Body of pancreas (tissue), 4 donors: ENCODE measurements at regions not wholly inside any gene's neighbourhood (a gene's known extent, or its start where the extent isn't known, plus 50 kb on each side); places are given as distances from the start of the nearest gene placed in this dataset.
"Not testable (repeated sequence)": the region's sequence is repeated elsewhere in the genome, so short reads cannot be mapped to it uniquely, and the experiment has no call there.

Source experiments
- ATAC-seq: fragments of 150-250 bp; one replicate; pipeline ENCODE4 v1.9.1; 2016
- DNase-seq, 4 donors: peaks; one replicate each; pipeline ENCODE4 v3.0.0-alpha.2; 2019
- H3K27ac ChIP-seq, 4 donors: fragments of 200-600 bp; sonication (generic); 1 replicate in 3 of 4; 2 replicates in 1 of 4; pipeline versions ENCODE4 v1.5.1 to v1.6.1; 2016 to 2019; ENCODE audit warnings: mild to moderate bottlenecking in 1 of 4, mixed read lengths in 1 of 4, moderate library complexity in 1 of 4
- H3K27me3 ChIP-seq, 2 donors: fragments of 200-600 bp; sonication (generic); one replicate each; pipeline ENCODE4 v1.6.0; 2016; ENCODE audit warnings: mild to moderate bottlenecking in 1 of 2
- H3K36me3 ChIP-seq, 2 donors: fragments of 200-600 bp; sonication (generic); replicated peaks in 1 of 2; 2 replicates each; pipeline ENCODE4 v1.5.1; 2016; ENCODE audit warnings: low read depth in 2 of 2; ENCODE audit not compliant: insufficient read depth in 1 of 2
- H3K4me1 ChIP-seq: fragments of 200-600 bp; sonication (generic); one replicate; pipeline ENCODE4 v1.6.0; 2016
- H3K4me3 ChIP-seq, 2 donors: fragments of 200-600 bp; sonication (generic); 1 replicate in 1 of 2; 2 replicates in 1 of 2; pipeline ENCODE4 v1.5.1; 2016 to 2019
- H3K9me3 ChIP-seq, 3 donors: fragments of 200-600 bp; sonication (generic); 1 replicate in 2 of 3; 2 replicates in 1 of 3; pipeline ENCODE4 v1.5.1; 2016
- POLR2A ChIP-seq, 3 donors: fragments of 450-650 bp; IDR thresholded peaks; one replicate each; pipeline ENCODE4 v1.6.1; 2016; ENCODE audit warnings: antibody characterized with exemption in 3 of 3, mild to moderate bottlenecking in 2 of 3
- WGBS, 2 donors: methylation state at CpG; one replicate each; pipeline ENCODE4 v1.1.5; 2017; 5-methylcytosine and 5-hydroxymethylcytosine counted together
- intact Hi-C: fragments of 100-400 bp; cut with DNase I; formaldehyde crosslinking; loops from one replicate; pipeline ENCODE4 v1.15.1; 2023
- TF ChIP-seq, protein P1 (sequence below), 7 experiments: fragments of 450-650 bp in 4 of 7; fragments of 200-600 bp in 3 of 7; sonication (generic) in 3 of 7; IDR thresholded peaks; one replicate each; pipeline ENCODE4 v1.5.1; 2016 to 2019; ENCODE audit warnings: antibody characterized with exemption in 7 of 7

DNA sequence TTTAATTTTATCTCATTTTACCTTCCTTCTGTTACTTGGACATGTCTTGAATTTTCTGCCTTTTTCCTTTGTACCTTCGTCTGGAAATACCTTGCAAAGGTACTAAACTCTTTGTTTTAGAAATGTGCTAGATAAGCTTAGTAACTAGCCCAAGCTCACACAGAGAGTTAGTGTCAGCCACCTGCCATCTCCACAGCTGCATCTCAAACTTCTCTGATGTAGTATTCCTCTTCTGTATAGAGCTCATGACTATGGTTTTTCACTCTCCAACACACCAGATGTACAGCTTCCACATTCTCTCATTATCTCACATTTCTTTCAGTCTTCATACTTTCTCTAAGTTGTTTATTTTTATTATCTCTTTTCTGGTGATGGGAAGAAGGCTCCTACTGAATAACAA is 516.6 kb upstream of the ROBO2 start:
- DNase-seq (no peak), ATAC-seq (no peak)
- Histone ChIP-seq H3K9me3 (no peaks in the 10 kb centered on the region), H3K27ac (no peak overlapping the region), H3K36me3 (no peaks in the 10 kb centered on the region), H3K4me1 (no peaks in the 10 kb centered on the region), H3K4me3 (no peak overlapping the region), H3K27me3 (no peaks in the 10 kb centered on the region)
- TF ChIP-seq POLR2A (IDR thresholded peaks at IDR 0.05): no peak
- TF ChIP-seq, protein P1, sequence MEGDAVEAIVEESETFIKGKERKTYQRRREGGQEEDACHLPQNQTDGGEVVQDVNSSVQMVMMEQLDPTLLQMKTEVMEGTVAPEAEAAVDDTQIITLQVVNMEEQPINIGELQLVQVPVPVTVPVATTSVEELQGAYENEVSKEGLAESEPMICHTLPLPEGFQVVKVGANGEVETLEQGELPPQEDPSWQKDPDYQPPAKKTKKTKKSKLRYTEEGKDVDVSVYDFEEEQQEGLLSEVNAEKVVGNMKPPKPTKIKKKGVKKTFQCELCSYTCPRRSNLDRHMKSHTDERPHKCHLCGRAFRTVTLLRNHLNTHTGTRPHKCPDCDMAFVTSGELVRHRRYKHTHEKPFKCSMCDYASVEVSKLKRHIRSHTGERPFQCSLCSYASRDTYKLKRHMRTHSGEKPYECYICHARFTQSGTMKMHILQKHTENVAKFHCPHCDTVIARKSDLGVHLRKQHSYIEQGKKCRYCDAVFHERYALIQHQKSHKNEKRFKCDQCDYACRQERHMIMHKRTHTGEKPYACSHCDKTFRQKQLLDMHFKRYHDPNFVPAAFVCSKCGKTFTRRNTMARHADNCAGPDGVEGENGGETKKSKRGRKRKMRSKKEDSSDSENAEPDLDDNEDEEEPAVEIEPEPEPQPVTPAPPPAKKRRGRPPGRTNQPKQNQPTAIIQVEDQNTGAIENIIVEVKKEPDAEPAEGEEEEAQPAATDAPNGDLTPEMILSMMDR (IDR thresholded peaks at IDR 0.05): no peak
- intact Hi-C loops: no loop called here
- WGBS, 2 donors: 22 to 44% methylated on average over 1 of the region's 1 CpG

DNA sequence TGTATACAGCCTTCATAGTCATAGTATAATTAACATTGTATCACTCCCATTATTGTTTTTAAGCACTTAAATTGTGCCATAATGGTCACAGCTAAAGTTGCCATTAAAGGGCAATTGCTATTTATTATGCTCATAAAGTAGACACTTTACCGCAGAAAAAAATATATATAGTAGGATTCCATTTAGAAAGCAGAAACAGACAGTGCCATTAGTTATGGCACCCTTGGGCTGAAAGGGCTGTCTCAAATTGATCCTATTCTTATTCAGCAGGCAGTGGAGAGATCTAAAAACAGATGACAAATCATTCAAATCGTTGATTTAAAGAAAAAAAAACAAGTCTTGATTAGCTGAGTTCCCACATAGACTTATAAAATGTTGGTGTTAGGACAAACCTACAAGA is 514.2 kb upstream of the ROBO2 start:
- Histone ChIP-seq H3K27me3 (no peaks in the 10 kb centered on the region), H3K9me3 (no peaks in the 10 kb centered on the region), H3K36me3 (no peaks in the 10 kb centered on the region), H3K4me1 (no peaks in the 10 kb centered on the region), H3K4me3 (no peak overlapping the region), H3K27ac (no peak overlapping the region)
- TF ChIP-seq, protein P1 (IDR thresholded peaks at IDR 0.05): no peak
- no peak for TF ChIP-seq POLR2A (IDR thresholded peaks at IDR 0.05)
- ATAC-seq: no peak
- no peak for DNase-seq
- intact Hi-C loops: no loop called here
- 74 to 77% methylated on average over 2 of the region's 2 CpGs for WGBS, 2 donors

DNA sequence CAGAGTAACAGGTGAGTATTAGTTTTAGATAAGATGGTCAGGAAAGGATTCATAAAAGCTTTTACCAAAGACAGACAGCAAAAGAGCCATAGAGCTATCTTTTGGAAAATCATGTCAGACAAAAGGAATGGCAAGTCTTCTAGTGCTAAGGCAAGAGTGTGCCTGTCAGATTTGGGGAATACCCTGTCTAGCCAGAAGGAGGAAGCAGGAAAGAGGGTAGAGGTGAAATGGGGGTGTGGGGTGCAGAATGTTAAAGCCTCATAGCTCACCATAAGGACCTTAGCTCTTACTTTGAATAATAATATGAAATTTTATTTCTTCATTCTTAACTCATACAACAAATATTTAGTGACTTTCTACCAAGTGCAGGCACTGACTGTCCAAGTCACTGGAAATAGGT is 512.1 kb upstream of the ROBO2 start:
- no peak overlapping the region for H3K27ac ChIP-seq
- H3K4me1 ChIP-seq: no peaks in the 10 kb centered on the region
- H3K4me3 ChIP-seq: no peak overlapping the region
- no peaks in the 10 kb centered on the region for H3K27me3 ChIP-seq
- no peak for TF ChIP-seq POLR2A (IDR thresholded peaks at IDR 0.05)
- TF ChIP-seq, protein P1 (IDR thresholded peaks at IDR 0.05): no peak
- intact Hi-C loops: no loop called here
- H3K36me3 ChIP-seq: no peaks in the 10 kb centered on the region
- DNase-seq (no peak), ATAC-seq (no peak)
- no peaks in the 10 kb centered on the region for H3K9me3 ChIP-seq

DNA sequence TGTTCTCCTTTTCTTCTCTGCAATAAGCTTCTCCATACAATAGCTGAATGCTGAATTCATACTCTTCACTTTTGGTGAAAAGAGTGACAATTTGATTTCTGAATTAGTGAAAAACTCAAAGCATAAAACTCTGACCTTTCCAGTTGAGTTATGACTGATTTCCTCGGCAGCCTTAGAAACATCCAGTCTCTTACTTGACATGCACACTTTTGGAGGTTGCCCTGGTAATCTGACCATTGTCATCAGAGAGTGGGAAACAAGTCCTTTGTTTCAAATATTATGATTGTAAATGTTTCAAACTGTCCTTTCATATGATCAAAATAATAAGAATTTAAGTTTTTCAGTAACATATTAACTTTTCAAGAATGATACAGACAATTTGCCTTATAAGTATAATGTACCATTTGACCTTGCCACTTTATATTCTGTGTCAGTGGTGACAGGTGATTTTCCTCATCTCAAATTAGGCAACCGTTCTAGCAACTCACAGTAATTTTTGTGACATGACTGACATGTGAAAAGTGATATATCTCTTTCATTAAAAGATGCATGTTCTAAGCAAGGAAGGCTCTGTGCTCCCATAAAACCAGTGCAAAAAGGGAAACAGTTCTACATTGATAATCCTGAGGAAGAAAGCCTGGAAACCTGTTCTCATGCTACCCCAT is 507.6 kb upstream of the ROBO2 start:
- 36 to 43% methylated on average over 2 of the region's 2 CpGs for WGBS, 2 donors
- H3K4me1 ChIP-seq: no peaks in the 10 kb centered on the region
- no peak overlapping the region for H3K27ac ChIP-seq
- intact Hi-C loops: no loop called here
- H3K36me3 ChIP-seq: no peaks in the 10 kb centered on the region
- no peak for DNase-seq
- no peak for ATAC-seq
- no peaks in the 10 kb centered on the region for H3K9me3 ChIP-seq
- no peak for TF ChIP-seq POLR2A (IDR thresholded peaks at IDR 0.05)
- TF ChIP-seq, protein P1 (IDR thresholded peaks at IDR 0.05): no peak
- no peaks in the 10 kb centered on the region for H3K27me3 ChIP-seq
- no peak overlapping the region for H3K4me3 ChIP-seq

DNA sequence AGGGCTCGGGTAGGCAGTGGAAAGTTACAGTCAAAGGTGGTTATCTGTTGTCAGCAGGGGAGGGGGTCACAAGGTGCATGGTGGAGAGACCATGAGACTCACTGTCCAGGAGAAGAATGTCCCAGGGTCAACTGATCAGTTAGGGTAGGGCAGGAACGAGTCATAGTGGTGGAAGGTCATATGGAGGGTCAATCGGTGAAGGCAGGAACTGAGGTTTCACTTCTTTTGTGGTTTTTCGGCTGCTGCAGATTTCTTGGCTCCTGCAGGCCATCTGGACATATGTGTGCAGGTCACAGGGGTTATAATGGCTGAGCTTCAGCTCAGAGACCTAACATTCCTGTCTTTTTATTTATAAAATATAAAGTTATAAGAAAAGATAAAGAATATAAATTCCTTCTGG is 506.2 kb upstream of the ROBO2 start:
- H3K4me3 ChIP-seq, H3K9me3 ChIP-seq, ATAC-seq, H3K4me1 ChIP-seq, DNase-seq, H3K36me3 ChIP-seq, intact Hi-C loops, H3K27ac ChIP-seq, H3K27me3 ChIP-seq: not testable (repeated sequence)
- WGBS, 2 donors: 58 to 62% methylated on average over 4 of the region's 4 CpGs

DNA sequence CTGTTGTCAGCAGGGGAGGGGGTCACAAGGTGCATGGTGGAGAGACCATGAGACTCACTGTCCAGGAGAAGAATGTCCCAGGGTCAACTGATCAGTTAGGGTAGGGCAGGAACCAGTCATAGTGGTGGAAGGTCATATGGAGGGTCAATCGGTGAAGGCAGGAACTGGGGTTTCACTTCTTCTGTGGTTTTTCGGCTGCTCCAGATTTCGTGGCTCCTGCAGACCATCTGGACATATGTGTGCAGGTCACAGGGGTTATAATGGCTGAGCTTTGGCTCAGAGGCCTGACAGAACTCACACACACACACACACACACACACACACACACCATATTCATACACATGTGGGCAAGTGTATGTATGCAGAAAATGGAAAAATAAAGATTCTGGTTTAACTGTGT is 502.0 kb upstream of the ROBO2 start:
- H3K27me3 ChIP-seq, H3K9me3 ChIP-seq, H3K36me3 ChIP-seq, DNase-seq, ATAC-seq, H3K4me3 ChIP-seq, intact Hi-C loops, H3K27ac ChIP-seq, H3K4me1 ChIP-seq: not testable (repeated sequence)
- 55 to 81% methylated on average over 3 of the region's 3 CpGs for WGBS, 2 donors
